ENCODE measurements at regions not wholly inside any gene's neighbourhood (a gene's known extent, or its start where the extent isn't known, plus 50 kb on each side); places are given as distances from the start of the nearest gene placed in this dataset.

GRCh38 chr6:43936476-43936875, 166.5 kb downstream of the VEGFA start:
- BruUV-seq (replicated peaks): no TSS peak
- 38% methylated on average over 8 of the region's 9 CpGs for WGBS (ENCODE audit: low lambda C conversion rate)
- intact Hi-C loops (cut with micrococcal nuclease; ENCODE audit: unreplicated experiment): no loop called here
- H3K9me3 ChIP-seq (ENCODE audit: low read length): no peaks in the 10 kb centered on the region
- no peak for ATAC-seq
- no peak for FAIRE-seq
- H3K27me3 ChIP-seq (ENCODE audit: control insufficient read depth in 1 of 2, insufficient read depth in 2 of 2, low read length in 2 of 2): peaks cover 23 to 59% of the 10 kb centered on the region in 2 experiments
- no peak overlapping the region for H3K4me2 ChIP-seq (ENCODE audit: low read depth, low read length)
- H3K79me2 ChIP-seq (ENCODE audit: insufficient read depth, low read length): no peaks in the 10 kb centered on the region
- TF ChIP-seq GTF3A (CRISPR knock-in tag; conservative IDR thresholded peaks at IDR 0.05): no peak
- no peak for TF ChIP-seq CREB3 (CRISPR knock-in tag; IDR thresholded peaks at IDR 0.05)
- TF ChIP-seq SP2 (CRISPR knock-in tag; IDR thresholded peaks at IDR 0.05): no peak
- 0 out of 2 replicates have a peak, but pooled peaks have one; percentile 6 for TF ChIP-seq KDM2A (CRISPR knock-in tag; IDR thresholded peaks at IDR 0.05; ENCODE audit: borderline replicate concordance, low read depth)
- peak; percentile 25; the same call in 1 of the 2 replicates for TF ChIP-seq BRD4 (CRISPR knock-in tag; IDR thresholded peaks at IDR 0.05)
- TF ChIP-seq ZNF558 (CRISPR knock-in tag; IDR thresholded peaks at IDR 0.05; ENCODE audit: borderline replicate concordance): no peak
- no peak overlapping the region for H3K4me3 ChIP-seq (replicated peaks in 1 of 3; ENCODE audit: insufficient read depth in 1 of 3, low read depth in 2 of 3, low read length in 3 of 3)
- DNase-seq (ENCODE audit: low spot score): no peak
- H3K27ac ChIP-seq (ENCODE audit: extremely low read length, insufficient read depth, low read length): no peak overlapping the region
- H3K9ac ChIP-seq (ENCODE audit: insufficient read depth, low read depth, low read length): no peak overlapping the region
- ChIA-PET CTCF (ENCODE audit: low intra/inter-chr PET ratio, low total read pairs) (no interaction called here), POLR2A (interaction anchor here (0.9 to 2.0 kb wide), 2 partner anchors 10 to 36 kb away, joined by 3 to 5 read pairs; no protein-coding TSS in a partner anchor)
- in situ Hi-C loops (cut with HindIII; ENCODE audit: extremely low pct_ligation_motif_present, low pct_unique_long_range_greater_than_20kb): no loop called here
- peaks cover 62% of the 10 kb centered on the region for H3K4me1 ChIP-seq (ENCODE audit: insufficient read depth, low read length)
- H4K20me1 ChIP-seq (ENCODE audit: insufficient read depth, low read length): no peaks in the 10 kb centered on the region
- no peaks in the 10 kb centered on the region for H3K36me3 ChIP-seq (replicated peaks in 1 of 2; ENCODE audit: control insufficient read depth in 1 of 2, insufficient read depth in 2 of 2, low read length in 2 of 2)
- no peak overlapping the region for H2AFZ ChIP-seq (ENCODE audit: low read length)

DNA sequence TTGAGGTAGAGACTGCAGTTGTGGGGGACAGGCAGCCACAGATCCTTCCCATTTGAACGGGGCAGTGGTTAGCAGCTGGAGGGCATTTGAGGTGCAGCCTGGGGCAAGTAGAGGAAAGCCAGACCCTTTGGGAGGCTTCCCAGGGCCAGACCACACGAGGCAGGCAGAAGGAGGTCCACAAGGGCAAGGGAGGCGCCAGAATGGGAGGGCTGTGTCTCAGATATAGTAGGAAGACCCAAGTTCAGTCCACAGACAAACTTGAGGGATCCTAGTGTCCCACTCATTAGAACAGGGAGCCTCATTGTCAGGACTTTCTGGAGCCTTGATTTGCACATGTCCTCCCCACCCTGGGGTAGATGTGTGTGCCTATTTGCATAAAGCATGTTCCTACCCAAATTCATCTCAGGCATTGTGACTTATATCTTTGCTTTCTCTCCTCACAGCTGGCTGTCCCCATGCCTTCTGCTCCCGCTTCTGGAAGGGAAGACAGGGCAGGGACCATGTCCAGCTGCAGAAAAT, 166.0 kb downstream of the VEGFA start:
- intact Hi-C loops (cut with micrococcal nuclease; ENCODE audit: unreplicated experiment) (no loop called here), in situ Hi-C loops (cut with HindIII; ENCODE audit: extremely low pct_ligation_motif_present, low pct_unique_long_range_greater_than_20kb) (no loop called here)
- no peak overlapping the region for H3K4me2 ChIP-seq (ENCODE audit: low read depth, low read length)
- H3K79me2 ChIP-seq (ENCODE audit: insufficient read depth, low read length): no peaks in the 10 kb centered on the region
- H3K27ac ChIP-seq (ENCODE audit: extremely low read length, insufficient read depth, low read length): no peak overlapping the region
- no peak overlapping the region for H3K9ac ChIP-seq (ENCODE audit: insufficient read depth, low read depth, low read length)
- H2AFZ ChIP-seq (ENCODE audit: low read length): no peak overlapping the region
- H3K4me1 ChIP-seq (ENCODE audit: insufficient read depth, low read length): peaks cover 67% of the 10 kb centered on the region
- no peak for FAIRE-seq
- CTCF ChIA-PET (ENCODE audit: low intra/inter-chr PET ratio, low total read pairs): no interaction called here
- H3K9me3 ChIP-seq (ENCODE audit: low read length): no peaks in the 10 kb centered on the region
- POLR2A ChIA-PET: interaction anchor here (0.9 to 2.0 kb wide), 2 partner anchors 9 to 35 kb away, joined by 3 to 5 read pairs; no protein-coding TSS in a partner anchor
- no TSS peak for BruUV-seq (replicated peaks)
- no peak for ATAC-seq
- no peaks in the 10 kb centered on the region for H4K20me1 ChIP-seq (ENCODE audit: insufficient read depth, low read length)
- peaks cover 19 to 54% of the 10 kb centered on the region in 2 experiments for H3K27me3 ChIP-seq (ENCODE audit: control insufficient read depth in 1 of 2, insufficient read depth in 2 of 2, low read length in 2 of 2)
- WGBS (ENCODE audit: low lambda C conversion rate): 47% methylated on average over 4 of the region's 4 CpGs
- no peak overlapping the region for H3K4me3 ChIP-seq (replicated peaks in 1 of 3; ENCODE audit: insufficient read depth in 1 of 3, low read depth in 2 of 3, low read length in 3 of 3)
- DNase-seq (ENCODE audit: low spot score): no peak
- no peaks in the 10 kb centered on the region for H3K36me3 ChIP-seq (replicated peaks in 1 of 2; ENCODE audit: control insufficient read depth in 1 of 2, insufficient read depth in 2 of 2, low read length in 2 of 2)
- no peak for TF ChIP-seq REPIN1 (CRISPR knock-in tag; IDR thresholded peaks at IDR 0.05; ENCODE audit: borderline replicate concordance, low read depth)
- no peak for TF ChIP-seq RFXANK (CRISPR knock-in tag; IDR thresholded peaks at IDR 0.05)
- TF ChIP-seq, protein P1, sequence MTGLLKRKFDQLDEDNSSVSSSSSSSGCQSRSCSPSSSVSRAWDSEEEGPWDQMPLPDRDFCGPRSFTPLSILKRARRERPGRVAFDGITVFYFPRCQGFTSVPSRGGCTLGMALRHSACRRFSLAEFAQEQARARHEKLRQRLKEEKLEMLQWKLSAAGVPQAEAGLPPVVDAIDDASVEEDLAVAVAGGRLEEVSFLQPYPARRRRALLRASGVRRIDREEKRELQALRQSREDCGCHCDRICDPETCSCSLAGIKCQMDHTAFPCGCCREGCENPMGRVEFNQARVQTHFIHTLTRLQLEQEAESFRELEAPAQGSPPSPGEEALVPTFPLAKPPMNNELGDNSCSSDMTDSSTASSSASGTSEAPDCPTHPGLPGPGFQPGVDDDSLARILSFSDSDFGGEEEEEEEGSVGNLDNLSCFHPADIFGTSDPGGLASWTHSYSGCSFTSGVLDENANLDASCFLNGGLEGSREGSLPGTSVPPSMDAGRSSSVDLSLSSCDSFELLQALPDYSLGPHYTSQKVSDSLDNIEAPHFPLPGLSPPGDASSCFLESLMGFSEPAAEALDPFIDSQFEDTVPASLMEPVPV (CRISPR knock-in tag; IDR thresholded peaks at IDR 0.05): no peak
- TF ChIP-seq BATF2 (CRISPR knock-in tag; IDR thresholded peaks at IDR 0.05): no peak
- no peak for TF ChIP-seq KAT7 (CRISPR knock-in tag; IDR thresholded peaks at IDR 0.05; ENCODE audit: borderline replicate concordance)
- no peak for TF ChIP-seq ZGPAT (CRISPR knock-in tag; IDR thresholded peaks at IDR 0.05)
- TF ChIP-seq RORA (CRISPR knock-in tag; IDR thresholded peaks at IDR 0.05): no peak
- no peak for TF ChIP-seq HOXA5 (CRISPR knock-in tag; IDR thresholded peaks at IDR 0.05)
